HG03565 (cell line): ENCODE measurements at regions not wholly inside any gene's neighbourhood (a gene's known extent, or its start where the extent isn't known, plus 50 kb on each side); places are given as distances from the start of the nearest gene placed in this dataset.

ENCODE experiments used
- ATAC-seq: cut with Tn5 transposase; IDR thresholded peaks from one replicate; pipeline ENCODE4 v1.9.1; 2021; ENCODE audit warnings: mild to moderate bottlenecking, moderate library complexity; ENCODE audit not compliant: unreplicated experiment

GRCh38 chr4:126779436-126780166 lies 853.2 kb upstream of the INTU start:
- ATAC-seq = no peak

GRCh38 chr4:126783191-126783590 lies 849.6 kb upstream of the INTU start:
- no peak for ATAC-seq

- no peak for ATAC-seq
Observed at GRCh38 chr4:126784966-126785580, 847.7 kb upstream of the INTU start.

GRCh38 chr4:126790633-126791032 lies 842.1 kb upstream of the INTU start:
- ATAC-seq = no peak

- no peak for ATAC-seq
Observed at GRCh38 chr4:126794363-126794762, 838.4 kb upstream of the INTU start.

- ATAC-seq = no peak
Observed at GRCh38 chr4:126798214-126798613, 834.5 kb upstream of the INTU start.

GRCh38 chr4:126799416-126799815 lies 833.3 kb upstream of the INTU start:
- ATAC-seq = no peak

DNA sequence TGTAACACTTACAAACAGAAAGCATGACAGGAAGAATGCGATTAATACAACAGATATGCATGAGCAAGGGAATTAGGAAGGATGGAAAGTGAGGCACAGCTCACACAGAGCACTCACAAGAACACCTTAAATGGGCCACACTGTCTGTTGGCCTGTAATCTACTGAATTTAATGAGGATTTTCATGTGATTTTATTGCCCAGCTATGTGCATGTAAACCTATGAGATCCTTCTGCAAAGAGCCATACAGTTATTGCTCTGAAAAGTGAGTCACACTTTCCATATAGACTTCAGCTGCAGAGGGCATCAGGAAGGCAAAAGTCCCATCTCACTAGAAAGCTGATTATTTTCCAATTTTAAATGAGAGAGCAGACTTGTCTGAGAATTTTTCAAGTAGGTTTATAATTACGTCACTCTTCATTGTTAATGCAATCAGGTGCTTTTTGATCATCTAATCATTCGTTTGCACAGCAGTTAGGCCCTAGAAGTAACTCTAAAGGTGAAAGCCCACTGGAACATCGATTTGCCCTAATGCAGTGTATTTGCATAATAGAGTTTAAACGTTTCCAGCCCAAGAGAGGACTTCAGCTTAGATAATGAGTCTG lies 832.7 kb upstream of the INTU start:
- no peak for ATAC-seq

DNA sequence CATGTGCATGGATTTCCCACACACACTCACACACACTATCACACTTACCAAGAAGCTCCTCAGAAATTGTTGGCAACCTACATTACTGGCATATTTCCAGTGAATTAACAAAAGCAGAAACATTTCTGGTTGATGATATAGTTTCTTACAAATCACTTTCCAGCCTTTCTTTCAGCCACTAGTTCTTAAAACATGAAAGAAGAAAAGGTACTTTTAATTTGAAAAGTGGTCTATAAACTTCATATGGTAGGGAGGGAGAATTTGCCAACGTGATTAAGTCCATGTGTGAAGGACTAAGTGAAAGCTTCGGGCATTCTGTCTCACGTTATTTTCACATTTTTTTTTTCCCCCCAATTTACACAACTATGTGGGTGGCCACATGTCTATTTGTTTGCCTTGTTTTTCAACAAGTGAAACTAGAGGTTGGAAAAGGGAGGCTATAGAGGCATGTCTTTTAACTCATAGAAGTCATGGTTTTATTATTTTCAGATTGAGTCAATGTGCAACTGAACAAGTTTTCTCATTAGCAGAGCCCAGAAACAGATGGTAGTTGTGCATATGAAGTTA lies 832.1 kb upstream of the INTU start:
- no peak for ATAC-seq

- ATAC-seq = no peak
Observed at GRCh38 chr4:126807132-126807531, 825.6 kb upstream of the INTU start.

DNA sequence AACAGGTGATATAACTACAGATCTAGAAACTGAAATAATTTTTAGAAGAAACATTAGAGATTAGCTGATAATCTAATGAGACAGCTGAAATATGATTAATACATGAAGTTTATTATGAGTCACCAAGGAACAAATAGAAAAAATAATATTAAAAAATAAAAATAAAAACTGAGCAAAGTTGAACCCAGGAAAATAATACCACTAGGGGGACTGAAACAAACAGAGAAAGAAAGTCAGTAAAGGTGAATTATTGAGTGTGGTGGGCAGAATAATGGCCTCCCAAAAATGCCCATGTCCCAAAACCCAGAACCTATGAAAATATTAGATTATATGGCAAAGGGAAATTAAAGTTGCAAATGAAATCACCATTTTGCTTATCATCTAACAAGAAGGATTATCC lies 820.7 kb upstream of the INTU start:
- ATAC-seq = no peak

DNA sequence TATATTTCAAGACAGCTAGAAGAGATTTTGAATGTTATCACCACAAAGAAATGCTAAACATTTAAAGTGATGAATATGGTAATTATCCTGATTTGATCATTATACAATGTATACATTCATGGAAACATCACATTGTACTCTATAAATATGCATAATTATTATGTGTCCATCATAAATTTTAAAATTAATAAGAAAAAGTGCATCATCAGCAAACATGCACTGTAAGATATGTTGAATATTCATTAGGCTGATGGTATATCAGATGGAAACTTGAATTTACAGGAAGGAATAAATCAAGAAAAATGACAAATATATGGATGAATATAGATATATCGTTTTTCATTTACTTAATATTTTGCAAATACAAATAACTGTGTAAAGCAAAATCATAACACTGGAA lies 812.1 kb upstream of the INTU start:
- ATAC-seq = no peak

GRCh38 chr4:126821152-126821551 lies 811.6 kb upstream of the INTU start:
- no peak for ATAC-seq

GRCh38 chr4:126825083-126825482 lies 807.7 kb upstream of the INTU start:
- ATAC-seq = no peak

- no peak for ATAC-seq
Observed at GRCh38 chr4:126827669-126828068, 805.1 kb upstream of the INTU start.

- ATAC-seq = no peak
Observed at GRCh38 chr4:126834854-126835253, 797.9 kb upstream of the INTU start.

DNA sequence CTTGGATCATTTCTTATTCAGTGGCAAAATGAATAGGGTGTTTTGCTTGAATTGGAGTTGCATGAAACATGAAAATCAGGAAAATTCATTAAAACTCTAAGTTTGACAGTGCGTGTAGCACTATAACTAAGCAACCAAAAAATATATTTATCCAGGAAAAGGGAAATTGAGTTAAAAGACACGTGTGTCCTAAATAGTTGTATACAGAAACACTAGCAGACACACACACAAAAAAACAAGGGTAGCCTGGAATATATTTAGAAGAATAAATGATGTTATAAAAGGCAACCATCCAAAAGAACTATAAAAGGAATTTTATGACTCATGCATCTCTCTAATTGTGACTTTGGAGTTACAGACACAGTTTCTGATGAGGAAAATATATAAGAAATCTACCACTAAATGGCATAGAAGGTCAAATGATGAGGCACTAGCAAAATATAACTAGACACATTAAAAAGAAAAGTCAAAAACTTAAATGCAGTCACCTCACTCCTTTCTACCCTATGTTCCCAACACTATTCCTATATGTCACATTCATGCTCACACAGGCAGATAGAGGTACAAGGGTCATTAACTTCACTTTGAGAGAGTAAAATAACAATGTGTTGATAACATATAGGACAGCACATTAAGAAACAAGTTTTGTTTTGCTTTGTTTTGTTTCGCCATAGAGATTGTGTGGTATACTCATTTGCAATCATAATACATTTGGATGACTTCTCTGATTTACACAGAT lies 793.6 kb upstream of the INTU start:
- ATAC-seq = no peak

GRCh38 chr4:126843492-126844067 lies 789.2 kb upstream of the INTU start:
- ATAC-seq = no peak

DNA sequence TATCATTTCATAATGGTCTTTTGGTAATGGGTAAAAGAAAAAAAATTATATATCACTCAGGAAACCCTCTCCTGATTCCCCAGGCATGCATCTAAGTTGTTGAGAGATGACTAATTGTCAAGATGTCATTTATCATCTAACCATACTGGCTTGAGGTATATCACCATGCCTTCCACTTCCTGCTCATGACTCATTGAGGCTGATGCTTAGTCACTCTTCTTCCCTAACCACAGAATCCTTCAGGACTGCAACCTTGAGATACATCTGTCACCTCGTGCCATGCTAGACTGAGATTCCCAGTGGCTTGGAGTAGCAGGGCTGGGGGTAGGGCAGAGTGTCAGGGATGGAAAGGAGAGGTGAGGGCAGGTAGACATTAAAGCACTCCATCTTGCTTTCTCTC lies 782.5 kb upstream of the INTU start:
- no peak for ATAC-seq

- no peak for ATAC-seq
Observed at GRCh38 chr4:126851391-126851790, 781.4 kb upstream of the INTU start.

- ATAC-seq = no peak
Observed at GRCh38 chr4:126853715-126854114, 779.0 kb upstream of the INTU start.
